ENCODE measurements at regions not wholly inside any gene's neighbourhood (a gene's known extent, or its start where the extent isn't known, plus 50 kb on each side); places are given as distances from the start of the nearest gene placed in this dataset.

- peaks cover 6 to 16% of the 10 kb centered on the region in 2 donors for H3K4me1 ChIP-seq
- DNase-seq (no peak), ATAC-seq (no peak)
- H3K27ac ChIP-seq = no peak overlapping the region
- TF ChIP-seq CTCF (IDR thresholded peaks at IDR 0.05 in 4 of 5, conservative IDR thresholded peaks at IDR 0.05 in 1 of 5) (no peak), POLR2A (IDR thresholded peaks at IDR 0.05) (no peak)
- no peaks in the 10 kb centered on the region for H3K36me3 ChIP-seq
- in situ Hi-C loops (cut with MboI; ENCODE audit: low sequenced_read_pairs in 4 of 4) (no loop called here), intact Hi-C loops (cut with DNase I; ENCODE audit: low total_unique reads) (no loop called here)
- no peaks in the 10 kb centered on the region for H3K27me3 ChIP-seq
- H3K9me3 ChIP-seq = no peaks in the 10 kb centered on the region
- no peak overlapping the region for H3K4me3 ChIP-seq
Measured at GRCh38 chr3:72418244-72418643, 430.0 kb downstream of the SHQ1 start.

- intact Hi-C loops (cut with DNase I; ENCODE audit: low total_unique reads) = no loop called here
- no peak for ATAC-seq
- Histone ChIP-seq H3K9me3 (no peaks in the 10 kb centered on the region), H3K27me3 (no peaks in the 10 kb centered on the region), H3K27ac (no peak overlapping the region), H3K4me3 (no peak overlapping the region), H3K4me1 (peaks cover 37 to 41% of the 10 kb centered on the region in 2 donors), H3K36me3 (no peaks in the 10 kb centered on the region)
- DNase-seq = no peak
- in situ Hi-C loops (cut with MboI; ENCODE audit: low sequenced_read_pairs in 4 of 4) = no loop called here
- TF ChIP-seq CTCF (IDR thresholded peaks at IDR 0.05 in 4 of 5, conservative IDR thresholded peaks at IDR 0.05 in 1 of 5) (no peak), POLR2A (IDR thresholded peaks at IDR 0.05) (no peak)
Measured at GRCh38 chr3:72414481-72415016, 433.7 kb downstream of the SHQ1 start.

- Histone ChIP-seq H3K4me3 (no peak overlapping the region), H3K27me3 (no peaks in the 10 kb centered on the region), H3K36me3 (no peaks in the 10 kb centered on the region), H3K9me3 (no peaks in the 10 kb centered on the region), H3K4me1 (peaks cover 41 to 49% of the 10 kb centered on the region in 2 donors), H3K27ac (no peak overlapping the region)
- DNase-seq (no peak), ATAC-seq (no peak)
- intact Hi-C loops (cut with DNase I; ENCODE audit: low total_unique reads) = no loop called here
- in situ Hi-C loops (cut with MboI; ENCODE audit: low sequenced_read_pairs in 4 of 4) = no loop called here
- TF ChIP-seq POLR2A (IDR thresholded peaks at IDR 0.05) (no peak), CTCF (IDR thresholded peaks at IDR 0.05 in 4 of 5, conservative IDR thresholded peaks at IDR 0.05 in 1 of 5) (no peak)
Measured at GRCh38 chr3:72413228-72413627, 435.0 kb downstream of the SHQ1 start.

GRCh38 chr3:72412340-72412956, 435.8 kb downstream of the SHQ1 start:
- Histone ChIP-seq H3K27me3 (no peaks in the 10 kb centered on the region), H3K4me3 (no peak overlapping the region), H3K9me3 (no peaks in the 10 kb centered on the region), H3K36me3 (no peaks in the 10 kb centered on the region), H3K27ac (no peak overlapping the region), H3K4me1 (peaks cover 46 to 49% of the 10 kb centered on the region in 2 donors)
- ATAC-seq (no peak), DNase-seq (no peak)
- intact Hi-C loops (cut with DNase I; ENCODE audit: low total_unique reads) (no loop called here), in situ Hi-C loops (cut with MboI; ENCODE audit: low sequenced_read_pairs in 4 of 4) (no loop called here)
- TF ChIP-seq POLR2A (IDR thresholded peaks at IDR 0.05) = no peak
- TF ChIP-seq CTCF (IDR thresholded peaks at IDR 0.05 in 4 of 5, conservative IDR thresholded peaks at IDR 0.05 in 1 of 5) = no peak

- in situ Hi-C loops (cut with MboI; ENCODE audit: low sequenced_read_pairs in 4 of 4) (no loop called here), intact Hi-C loops (cut with DNase I; ENCODE audit: low total_unique reads) (no loop called here)
- ATAC-seq (peak in 1 of 2 donors; percentile 49), DNase-seq (no peak)
- Histone ChIP-seq H3K9me3 (no peaks in the 10 kb centered on the region), H3K27ac (no peak overlapping the region), H3K4me1 (peaks cover 43 to 50% of the 10 kb centered on the region in 2 donors), H3K4me3 (no peak overlapping the region), H3K36me3 (no peaks in the 10 kb centered on the region), H3K27me3 (no peaks in the 10 kb centered on the region)
- no peak for TF ChIP-seq POLR2A (IDR thresholded peaks at IDR 0.05)
- no peak for TF ChIP-seq CTCF (IDR thresholded peaks at IDR 0.05 in 4 of 5, conservative IDR thresholded peaks at IDR 0.05 in 1 of 5)
Measured at GRCh38 chr3:72411843-72412242, 436.4 kb downstream of the SHQ1 start.

Data from gastrocnemius medialis (tissue), 4 donors.